ENCODE measurements at regions not wholly inside any gene's neighbourhood (a gene's known extent, or its start where the extent isn't known, plus 50 kb on each side); places are given as distances from the start of the nearest gene placed in this dataset.

DNA sequence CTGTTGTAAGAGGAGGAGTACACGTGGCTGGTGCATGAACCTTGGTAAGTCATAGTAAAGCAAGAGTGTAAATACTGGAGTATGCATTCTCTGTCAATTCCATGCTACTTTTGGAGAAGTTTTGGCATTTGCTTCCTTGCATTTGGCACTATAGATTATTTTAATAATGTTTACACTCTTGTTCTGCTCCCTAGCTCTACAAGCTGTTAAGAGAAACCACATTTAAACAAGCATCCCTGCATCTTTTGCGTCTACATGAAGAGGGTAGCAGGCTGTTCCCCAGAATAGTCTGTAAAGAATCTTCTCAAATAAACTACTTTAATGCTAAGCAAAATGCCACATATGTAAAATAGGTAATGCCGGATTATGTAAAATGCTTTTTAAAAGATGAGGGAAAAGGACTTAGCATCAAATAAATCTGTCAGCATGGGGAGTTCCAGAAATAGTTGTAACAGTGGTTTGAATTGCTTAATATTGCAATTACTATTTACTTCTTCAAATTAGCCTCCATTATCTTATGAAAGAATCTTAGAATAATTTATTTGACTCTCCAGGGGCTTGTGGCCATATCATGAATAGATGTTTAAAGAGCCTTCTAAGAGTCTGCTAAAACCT is 2127.3 kb upstream of the WWC1 start:
- H3K27ac ChIP-seq = peak overlapping the region; percentile 55
- TF ChIP-seq ZFX (IDR thresholded peaks at IDR 0.05; ENCODE audit: borderline replicate concordance) (no peak), CTCF (IDR thresholded peaks at IDR 0.05) (no peak)

DNA sequence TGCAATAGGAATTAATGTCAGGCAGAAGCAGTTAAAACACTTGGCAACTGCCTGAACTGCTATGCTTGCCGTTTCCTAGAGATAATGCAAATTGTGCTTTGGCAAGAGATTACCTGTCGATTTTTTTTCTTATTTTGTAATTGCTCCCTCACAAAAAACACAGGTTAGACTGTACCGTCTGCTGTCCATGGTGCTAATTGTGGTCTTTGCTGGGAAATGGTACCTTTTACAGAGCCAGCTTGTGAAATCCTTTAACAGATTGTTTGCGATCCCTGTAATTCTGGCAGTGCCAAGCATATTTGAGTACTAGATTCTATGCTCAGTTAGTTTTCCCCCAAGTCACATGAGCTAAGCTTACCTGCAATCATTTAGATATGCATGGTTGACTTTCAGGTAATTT is 2125.8 kb upstream of the WWC1 start:
- H3K27ac ChIP-seq = no peak overlapping the region
- no peak for TF ChIP-seq ZFX (IDR thresholded peaks at IDR 0.05; ENCODE audit: borderline replicate concordance)
- TF ChIP-seq CTCF (IDR thresholded peaks at IDR 0.05) = no peak

GRCh38 chr5:166166071-166166470 is 2125.4 kb upstream of the WWC1 start:
- no peak for TF ChIP-seq ZFX (IDR thresholded peaks at IDR 0.05; ENCODE audit: borderline replicate concordance)
- no peak for TF ChIP-seq CTCF (IDR thresholded peaks at IDR 0.05)
- H3K27ac ChIP-seq = no peak overlapping the region

GRCh38 chr5:166172597-166172996 is 2118.8 kb upstream of the WWC1 start:
- no peak overlapping the region for H3K27ac ChIP-seq
- no peak for TF ChIP-seq ZFX (IDR thresholded peaks at IDR 0.05; ENCODE audit: borderline replicate concordance)
- TF ChIP-seq CTCF (IDR thresholded peaks at IDR 0.05) = no peak

DNA sequence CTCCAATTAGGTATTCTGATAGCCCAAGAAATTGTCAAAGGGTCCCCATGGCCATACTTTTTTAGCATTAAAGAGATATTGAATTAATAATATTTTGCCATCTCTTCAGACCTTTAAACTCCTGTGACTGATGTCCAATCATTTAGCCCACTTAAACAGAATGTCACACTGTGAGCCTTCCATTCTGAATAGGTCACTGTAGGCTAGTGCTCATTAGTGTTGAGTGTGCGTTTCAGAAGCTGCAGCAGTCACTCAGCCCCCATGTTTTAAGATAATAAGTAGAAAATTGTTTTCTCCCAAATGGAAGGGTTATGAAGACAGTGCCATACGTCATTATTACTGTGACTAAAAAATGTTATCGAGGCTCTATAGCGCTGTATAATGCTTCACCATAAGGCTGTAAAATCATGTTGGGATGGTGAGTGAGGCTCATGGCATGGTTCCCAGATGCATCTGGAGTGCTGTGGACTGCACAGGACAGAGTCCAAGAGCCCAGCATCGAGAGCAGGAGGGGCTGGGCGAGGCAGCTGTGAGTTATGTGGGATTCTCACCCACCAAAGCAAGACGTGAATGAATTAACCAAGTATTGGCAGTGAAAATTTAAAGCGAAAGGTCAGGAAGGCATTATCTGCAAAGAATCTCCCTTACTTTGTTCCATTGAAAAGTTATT is 2112.9 kb upstream of the WWC1 start:
- no peak for TF ChIP-seq CTCF (IDR thresholded peaks at IDR 0.05)
- TF ChIP-seq ZFX (IDR thresholded peaks at IDR 0.05; ENCODE audit: borderline replicate concordance) = no peak
- no peak overlapping the region for H3K27ac ChIP-seq

- TF ChIP-seq ZFX (IDR thresholded peaks at IDR 0.05; ENCODE audit: borderline replicate concordance) = no peak
- no peak for TF ChIP-seq CTCF (IDR thresholded peaks at IDR 0.05)
- no peak overlapping the region for H3K27ac ChIP-seq
Observed at GRCh38 chr5:166185185-166185584, 2106.3 kb upstream of the WWC1 start.

- TF ChIP-seq CTCF (IDR thresholded peaks at IDR 0.05) (no peak), ZFX (IDR thresholded peaks at IDR 0.05; ENCODE audit: borderline replicate concordance) (no peak)
- no peak overlapping the region for H3K27ac ChIP-seq
Observed at GRCh38 chr5:166188501-166189325, 2102.7 kb upstream of the WWC1 start.
